Erythroblast (primary cell): ENCODE measurements at regions not wholly inside any gene's neighbourhood (a gene's known extent, or its start where the extent isn't known, plus 50 kb on each side); places are given as distances from the start of the nearest gene placed in this dataset.

Experiments
- GATA1 ChIP-seq: IDR thresholded peaks from 2 replicates; pipeline ENCODE4 v1.6.1; 2011; ENCODE audit warnings: low read depth, mild to moderate bottlenecking, control low read depth, low read length, moderate library complexity
- POLR2A ChIP-seq: IDR thresholded peaks from 2 replicates; pipeline ENCODE4 v1.6.1; 2011; ENCODE audit warnings: mild to moderate bottlenecking, low read length

GRCh38 chr10:3592424-3592823 is 192.6 kb downstream of the KLF6 start:
- TF ChIP-seq POLR2A (no peak), GATA1 (no peak)
